Kidney (tissue), 13 donors: ENCODE measurements at regions not wholly inside any gene's neighbourhood (a gene's known extent, or its start where the extent isn't known, plus 50 kb on each side); places are given as distances from the start of the nearest gene placed in this dataset.

Source experiments
- DNase-seq, 5 donors: peaks; one replicate each; pipeline ENCODE4 v3.0.0-alpha.2; 2013 to 2020
- FAIRE-seq: peaks from 2 replicates; lab custom pipeline; 2012; peaks lifted over from hg19 to GRCh38; lab: Jason Lieb, UNC
- H3K27ac ChIP-seq, 2 donors: one replicate each; pipeline ENCODE4 v1.7.0; 2013; ENCODE audit warnings: low read depth in 2 of 2, low read length in 2 of 2, inconsistent platforms in 1 of 2
- H3K27me3 ChIP-seq: one replicate; pipeline ENCODE4 v1.7.1; 2013; ENCODE audit warnings: low read length, inconsistent platforms; ENCODE audit not compliant: control insufficient read depth, insufficient read depth
- H3K36me3 ChIP-seq, 3 donors: one replicate each; pipeline versions ENCODE4 v1.7.0 to v1.7.1; 2013; ENCODE audit warnings: low read length in 3 of 3, control low read depth in 1 of 3, inconsistent platforms in 1 of 3; ENCODE audit not compliant: insufficient read depth in 3 of 3, control insufficient read depth in 2 of 3
- H3K4me1 ChIP-seq, 3 donors: one replicate each; pipeline versions ENCODE4 v1.7.0 to v1.7.1; 2013; ENCODE audit warnings: low read length in 3 of 3, inconsistent platforms in 1 of 3, low read depth in 1 of 3; ENCODE audit not compliant: control insufficient read depth in 2 of 3, insufficient read depth in 2 of 3
- H3K4me3 ChIP-seq, 3 donors: one replicate each; pipeline versions ENCODE4 v1.7.0 to v1.8.1; 2013; ENCODE audit warnings: low read length in 3 of 3, control low read depth in 1 of 3, inconsistent platforms in 1 of 3
- H3K9ac ChIP-seq, 3 donors: one replicate each; pipeline versions ENCODE4 v1.7.0 to v1.7.1; 2013; ENCODE audit warnings: low read length in 3 of 3, control low read depth in 1 of 3, inconsistent platforms in 1 of 3
- H3K9me3 ChIP-seq, 3 donors: one replicate each; pipeline versions ENCODE4 v1.7.0 to v1.7.1; 2013; ENCODE audit warnings: low read length in 3 of 3, control low read depth in 1 of 3, inconsistent platforms in 1 of 3; ENCODE audit not compliant: control insufficient read depth in 2 of 3, insufficient read depth in 1 of 3
- CTCF ChIP-seq: IDR thresholded peaks from 3 replicates; pipeline ENCODE4 v1.5.1; 2012; ENCODE audit warnings: mild to moderate bottlenecking, moderate library complexity, borderline replicate concordance; ENCODE audit not compliant: insufficient read depth; ENCODE audit errors: extremely low read depth
- intact Hi-C: fragments of 100-400 bp; cut with DNase I; formaldehyde crosslinking; loops from one replicate; pipeline ENCODE4 v1.11.1; 2022
- donor health status: control.
- donor health status: control.
- donor health status: control.
- donor health status: control.
- donor health status: control.
- donor health status: DM: yes; HTN: yes; CAD: no.
- donor health status: Normal renal cell carcinoma (clear cell type).

GRCh38 chr6:144736763-144737162 lies 451.6 kb downstream of the UTRN start:
- Histone ChIP-seq H3K27me3 (no peaks in the 10 kb centered on the region), H3K4me3 (no peak overlapping the region), H3K36me3 (peaks cover 0 to 2% (median 2%) of the 10 kb centered on the region in 3 donors), H3K9me3 (no peaks in the 10 kb centered on the region), H3K9ac (no peak overlapping the region), H3K4me1 (no peaks in the 10 kb centered on the region), H3K27ac (no peak overlapping the region)
- intact Hi-C loops, result no loop called here
- no peak for TF ChIP-seq CTCF
- FAIRE-seq (no peak), DNase-seq (no peak)

GRCh38 chr6:144737998-144738397 lies 452.9 kb downstream of the UTRN start:
- no peaks in the 10 kb centered on the region for H3K9me3 ChIP-seq
- H3K27me3 ChIP-seq, result no peaks in the 10 kb centered on the region
- no peak for DNase-seq
- FAIRE-seq, result no peak
- H3K9ac ChIP-seq, result no peak overlapping the region
- TF ChIP-seq CTCF, result no peak
- H3K4me1 ChIP-seq, result no peaks in the 10 kb centered on the region
- H3K4me3 ChIP-seq, result no peak overlapping the region
- no peak overlapping the region for H3K27ac ChIP-seq
- intact Hi-C loops, result no loop called here
- peaks cover 0 to 2% (median 0%) of the 10 kb centered on the region in 3 donors for H3K36me3 ChIP-seq

GRCh38 chr6:144739873-144740272 lies 454.7 kb downstream of the UTRN start:
- no peak for TF ChIP-seq CTCF
- intact Hi-C loops, result no loop called here

GRCh38 chr6:144741659-144742058 lies 456.5 kb downstream of the UTRN start:
- DNase-seq (no peak), FAIRE-seq (no peak)
- H3K36me3 ChIP-seq, result no peaks in the 10 kb centered on the region
- TF ChIP-seq CTCF, result no peak
- no peak overlapping the region for H3K9ac ChIP-seq
- no peak overlapping the region for H3K4me3 ChIP-seq
- intact Hi-C loops, result no loop called here
- H3K4me1 ChIP-seq, result peaks cover 0 to 4% (median 0%) of the 10 kb centered on the region in 3 donors
- no peaks in the 10 kb centered on the region for H3K27me3 ChIP-seq
- no peak overlapping the region for H3K27ac ChIP-seq
- H3K9me3 ChIP-seq, result no peaks in the 10 kb centered on the region

More at GRCh38 chr6:144739873-144740272, 454.7 kb downstream of the UTRN start:
- H3K27ac ChIP-seq, result no peak overlapping the region
- H3K9me3 ChIP-seq, result no peaks in the 10 kb centered on the region
- H3K27me3 ChIP-seq, result no peaks in the 10 kb centered on the region
- FAIRE-seq, result no peak
- H3K4me1 ChIP-seq, result peaks cover 0 to 3% (median 0%) of the 10 kb centered on the region in 3 donors
- H3K9ac ChIP-seq, result no peak overlapping the region
- no peak overlapping the region for H3K4me3 ChIP-seq
- DNase-seq, result no peak
- H3K36me3 ChIP-seq, result no peaks in the 10 kb centered on the region
